Sigmoid colon (tissue), 3 donors: ENCODE measurements at regions not wholly inside any gene's neighbourhood (a gene's known extent, or its start where the extent isn't known, plus 50 kb on each side); places are given as distances from the start of the nearest gene placed in this dataset.

Source experiments
- POLR2A ChIP-seq, 2 donors: fragments of 450-650 bp; IDR thresholded peaks; one replicate each; pipeline ENCODE4 v1.6.1; 2016; ENCODE audit warnings: antibody characterized with exemption in 2 of 2, mild to moderate bottlenecking in 2 of 2, moderate library complexity in 2 of 2
- TF ChIP-seq, protein P1 (sequence below), 4 experiments: fragments of 450-650 bp in 3 of 4; fragments of 200-600 bp in 1 of 4; IDR thresholded peaks; one replicate each; pipeline ENCODE4 v1.5.1; 2016 to 2019; ENCODE audit warnings: antibody characterized with exemption in 4 of 4, mild to moderate bottlenecking in 3 of 4, moderate library complexity in 2 of 4

GRCh38 chr4:164359881-164360280 is 394.1 kb upstream of the SMIM31 start:
- no peak for TF ChIP-seq POLR2A (IDR thresholded peaks at IDR 0.05)
- TF ChIP-seq, protein P1, sequence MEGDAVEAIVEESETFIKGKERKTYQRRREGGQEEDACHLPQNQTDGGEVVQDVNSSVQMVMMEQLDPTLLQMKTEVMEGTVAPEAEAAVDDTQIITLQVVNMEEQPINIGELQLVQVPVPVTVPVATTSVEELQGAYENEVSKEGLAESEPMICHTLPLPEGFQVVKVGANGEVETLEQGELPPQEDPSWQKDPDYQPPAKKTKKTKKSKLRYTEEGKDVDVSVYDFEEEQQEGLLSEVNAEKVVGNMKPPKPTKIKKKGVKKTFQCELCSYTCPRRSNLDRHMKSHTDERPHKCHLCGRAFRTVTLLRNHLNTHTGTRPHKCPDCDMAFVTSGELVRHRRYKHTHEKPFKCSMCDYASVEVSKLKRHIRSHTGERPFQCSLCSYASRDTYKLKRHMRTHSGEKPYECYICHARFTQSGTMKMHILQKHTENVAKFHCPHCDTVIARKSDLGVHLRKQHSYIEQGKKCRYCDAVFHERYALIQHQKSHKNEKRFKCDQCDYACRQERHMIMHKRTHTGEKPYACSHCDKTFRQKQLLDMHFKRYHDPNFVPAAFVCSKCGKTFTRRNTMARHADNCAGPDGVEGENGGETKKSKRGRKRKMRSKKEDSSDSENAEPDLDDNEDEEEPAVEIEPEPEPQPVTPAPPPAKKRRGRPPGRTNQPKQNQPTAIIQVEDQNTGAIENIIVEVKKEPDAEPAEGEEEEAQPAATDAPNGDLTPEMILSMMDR (IDR thresholded peaks at IDR 0.05): no peak
